ENCODE measurements at regions not wholly inside any gene's neighbourhood (a gene's known extent, or its start where the extent isn't known, plus 50 kb on each side); places are given as distances from the start of the nearest gene placed in this dataset.

- no peak overlapping the region for H3K27ac ChIP-seq (ENCODE audit: insufficient read depth, low read depth, low read length)
- dilution Hi-C loops (cut with MboI; ENCODE audit: extremely low pct_ligation_motif_present, low sequenced_read_pairs) (no loop called here), intact Hi-C loops (cut with micrococcal nuclease) (no loop called here)
- H3K79me2 ChIP-seq (ENCODE audit: control insufficient read depth, insufficient read depth, low read length): no peaks in the 10 kb centered on the region
- H3K36me3 ChIP-seq (ENCODE audit: control insufficient read depth in 2 of 2, extremely low read depth in 1 of 2, insufficient read depth in 2 of 2, low read length in 2 of 2): no peaks in the 10 kb centered on the region
- H3K4me1 ChIP-seq (ENCODE audit: control insufficient read depth, extremely low read depth, insufficient read depth, low read length): no peaks in the 10 kb centered on the region
- H3K9ac ChIP-seq (replicated peaks; ENCODE audit: extremely low read depth, insufficient read depth, low read length): no peak overlapping the region
- H3K4me2 ChIP-seq (ENCODE audit: insufficient read depth, low read length): no peak overlapping the region
- ChIA-PET CTCF (no interaction called here), POLR2A (no interaction called here)
- FAIRE-seq: no peak
- no peaks in the 10 kb centered on the region for H3K9me1 ChIP-seq (replicated peaks; ENCODE audit: control insufficient read depth, extremely low read depth, insufficient read depth, low read length)
- no peaks in the 10 kb centered on the region for H3K9me3 ChIP-seq (replicated peaks; ENCODE audit: control insufficient read depth, insufficient read depth, low read length)
- DNase-seq (ENCODE audit: low read depth, low spot score): no peak
- H3K4me3 ChIP-seq (replicated peaks in 1 of 3; ENCODE audit: insufficient read depth in 1 of 3, low read depth in 1 of 3, low read length in 3 of 3): no peak overlapping the region
- no peak for TF ChIP-seq EZH2 (IDR thresholded peaks at IDR 0.05; ENCODE audit: borderline replicate concordance, low read depth, low read length, severe bottlenecking)
- TF ChIP-seq POLR2AphosphoS5 (IDR thresholded peaks at IDR 0.05; ENCODE audit: insufficient read depth, low read depth, low read length): no peak
- no peak for TF ChIP-seq JUN (IDR thresholded peaks at IDR 0.05; ENCODE audit: borderline replicate concordance, insufficient read depth, insufficient read length, low read depth)
- TF ChIP-seq POLR2A (IDR thresholded peaks at IDR 0.05; ENCODE audit: low read depth, low read length): no peak
- no peak for TF ChIP-seq FOS (IDR thresholded peaks at IDR 0.05; ENCODE audit: borderline replicate concordance, insufficient read depth, low read length)
- TF ChIP-seq MYC (IDR thresholded peaks at IDR 0.05; ENCODE audit: low read depth, low read length): no peak
- TF ChIP-seq MAX (IDR thresholded peaks at IDR 0.05; ENCODE audit: insufficient read depth, insufficient read length): no peak
- no peak for TF ChIP-seq CTCF (IDR thresholded peaks at IDR 0.05; ENCODE audit: extremely low read depth in 1 of 2, insufficient read depth in 1 of 2, low read depth in 1 of 2, low read length in 2 of 2)
- no peak for TF ChIP-seq GATA2 (IDR thresholded peaks at IDR 0.05; ENCODE audit: insufficient read depth, insufficient read length, low read depth, low read length)
- H4K20me1 ChIP-seq (replicated peaks; ENCODE audit: control insufficient read depth, extremely low read depth, insufficient read depth, low read length): no peaks in the 10 kb centered on the region
- no peak overlapping the region for H2AFZ ChIP-seq (ENCODE audit: low read depth, low read length)
- H3K27me3 ChIP-seq (ENCODE audit: control insufficient read depth in 2 of 2, insufficient read depth in 2 of 2, low read length in 2 of 2): no peaks in the 10 kb centered on the region
- BruUV-seq (replicated peaks): no TSS peak
Observed at GRCh38 chr5:61915646-61916045, 390.4 kb upstream of the KIF2A start.
